Mucosa of rectum (tissue), 2 donors: ENCODE measurements at regions not wholly inside any gene's neighbourhood (a gene's known extent, or its start where the extent isn't known, plus 50 kb on each side); places are given as distances from the start of the nearest gene placed in this dataset.

ENCODE experiments used
- H3K27ac ChIP-seq, 2 donors: one replicate each; pipeline ENCODE4 v1.7.0; 2013; ENCODE audit warnings: inconsistent platforms in 2 of 2, low read depth in 2 of 2, low read length in 2 of 2
- H3K27me3 ChIP-seq, 2 donors: one replicate each; pipeline ENCODE4 v1.7.0; 2013; ENCODE audit warnings: low read length in 2 of 2; ENCODE audit not compliant: control insufficient read depth in 2 of 2, insufficient read depth in 2 of 2
- H3K36me3 ChIP-seq, 2 donors: one replicate each; pipeline ENCODE4 v1.7.0; 2013; ENCODE audit warnings: low read length in 2 of 2; ENCODE audit not compliant: control insufficient read depth in 2 of 2, insufficient read depth in 2 of 2
- H3K4me1 ChIP-seq, 2 donors: one replicate each; pipeline ENCODE4 v1.7.0; 2013; ENCODE audit warnings: low read length in 2 of 2, mild to moderate bottlenecking in 1 of 2; ENCODE audit not compliant: control insufficient read depth in 2 of 2, insufficient read depth in 2 of 2
- H3K4me3 ChIP-seq, 2 donors: one replicate each; pipeline ENCODE4 v1.7.0; 2013; ENCODE audit warnings: low read length in 2 of 2
- H3K9ac ChIP-seq, 2 donors: one replicate each; pipeline ENCODE4 v1.7.0; 2013; ENCODE audit warnings: low read length in 2 of 2, low read depth in 1 of 2, mild to moderate bottlenecking in 1 of 2
- H3K9me3 ChIP-seq, 2 donors: one replicate each; pipeline ENCODE4 v1.7.0; 2013; ENCODE audit warnings: low read length in 2 of 2; ENCODE audit not compliant: control insufficient read depth in 2 of 2
- donor health status: healthy.
- donor health status: Normal muscosa, but diverticular disease.

GRCh38 chr5:57338868-57339340 lies 143.7 kb downstream of the ACTBL2 start:
- no peak overlapping the region for H3K4me3 ChIP-seq

DNA sequence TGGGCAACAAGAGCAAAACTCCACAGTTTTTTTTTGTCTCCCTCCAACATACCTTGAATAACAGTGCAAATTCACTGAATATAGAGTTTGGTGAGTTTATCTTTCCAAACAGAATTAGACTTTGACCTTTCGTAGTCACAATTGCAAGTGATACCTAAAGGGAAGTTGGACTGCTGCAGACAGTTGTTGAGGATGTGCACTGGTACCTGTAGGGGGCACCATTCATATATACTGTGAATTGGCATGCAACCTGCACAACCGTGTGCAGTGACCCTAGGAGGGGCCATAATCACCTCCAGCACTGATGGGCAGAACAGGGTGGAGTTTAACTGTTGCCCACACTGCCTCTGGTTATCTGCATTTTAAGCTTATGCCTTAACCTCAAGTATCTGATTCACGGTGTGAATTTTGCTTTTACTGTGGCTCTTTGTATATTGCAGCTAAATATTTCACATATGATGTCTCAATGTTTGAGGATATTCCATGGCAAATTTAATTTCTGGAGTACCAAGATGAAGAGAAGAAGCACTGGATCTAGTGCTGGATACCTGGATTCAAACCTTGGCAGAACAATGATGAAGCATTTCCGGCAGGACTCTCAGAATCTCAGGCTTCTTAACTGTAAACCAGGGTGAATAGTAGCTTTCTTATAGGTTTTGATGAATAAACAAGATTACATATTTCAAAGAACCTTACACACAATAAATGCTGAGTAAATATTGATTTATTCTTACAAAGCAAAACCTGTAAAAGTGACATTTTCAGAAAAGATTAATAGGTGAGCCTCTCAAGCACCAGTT lies 144.3 kb downstream of the ACTBL2 start:
- H3K27me3 ChIP-seq: no peaks in the 10 kb centered on the region

More at GRCh38 chr5:57338868-57339340, 143.7 kb downstream of the ACTBL2 start:
- Histone ChIP-seq H3K4me1 (no peaks in the 10 kb centered on the region), H3K27me3 (no peaks in the 10 kb centered on the region), H3K27ac (no peak overlapping the region), H3K9me3 (no peaks in the 10 kb centered on the region), H3K36me3 (no peaks in the 10 kb centered on the region), H3K9ac (no peak overlapping the region)

DNA sequence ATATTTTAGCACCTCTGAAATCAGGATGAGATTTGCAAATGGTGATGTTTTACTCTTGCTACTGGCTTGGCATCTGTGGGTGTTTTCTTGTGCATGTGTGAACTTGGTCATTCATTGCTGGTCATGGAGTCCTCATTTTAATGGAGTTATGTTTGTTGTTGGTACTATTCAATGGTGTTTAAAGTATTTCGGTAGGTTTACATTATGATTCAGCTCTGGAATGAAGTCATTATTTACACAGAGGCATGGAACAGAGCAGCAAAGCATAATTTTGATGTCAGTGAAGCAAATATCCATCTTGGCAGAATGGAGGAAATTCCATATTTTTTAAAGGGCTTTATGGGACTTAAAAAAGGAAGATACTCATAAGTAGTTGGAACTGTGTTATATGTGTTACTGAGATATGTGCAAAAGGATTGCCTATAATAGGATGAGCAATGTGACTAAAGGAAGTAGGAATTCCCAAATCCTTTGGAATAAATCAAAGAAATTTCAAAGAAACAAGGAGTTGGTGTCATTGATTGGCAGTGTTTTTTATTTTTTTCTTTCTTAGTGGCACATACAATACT lies 147.4 kb downstream of the ACTBL2 start:
- no peaks in the 10 kb centered on the region for H3K36me3 ChIP-seq
- H3K4me3 ChIP-seq: no peak overlapping the region
- no peak overlapping the region for H3K9ac ChIP-seq
- H3K9me3 ChIP-seq: no peaks in the 10 kb centered on the region
- no peaks in the 10 kb centered on the region for H3K27me3 ChIP-seq
- H3K4me1 ChIP-seq: no peaks in the 10 kb centered on the region
- H3K27ac ChIP-seq: no peak overlapping the region

More for the DNA sequence above, 144.3 kb downstream of the ACTBL2 start:
- H3K4me1 ChIP-seq: no peaks in the 10 kb centered on the region
- no peak overlapping the region for H3K27ac ChIP-seq
- no peak overlapping the region for H3K9ac ChIP-seq
- no peaks in the 10 kb centered on the region for H3K9me3 ChIP-seq
- no peak overlapping the region for H3K4me3 ChIP-seq
- H3K36me3 ChIP-seq: no peaks in the 10 kb centered on the region

GRCh38 chr5:57334475-57334874 lies 148.1 kb downstream of the ACTBL2 start:
- no peaks in the 10 kb centered on the region for H3K27me3 ChIP-seq
- no peak overlapping the region for H3K4me3 ChIP-seq
- no peak overlapping the region for H3K9ac ChIP-seq
- H3K4me1 ChIP-seq: no peaks in the 10 kb centered on the region
- no peak overlapping the region for H3K27ac ChIP-seq
- H3K9me3 ChIP-seq: no peaks in the 10 kb centered on the region
- no peaks in the 10 kb centered on the region for H3K36me3 ChIP-seq

DNA sequence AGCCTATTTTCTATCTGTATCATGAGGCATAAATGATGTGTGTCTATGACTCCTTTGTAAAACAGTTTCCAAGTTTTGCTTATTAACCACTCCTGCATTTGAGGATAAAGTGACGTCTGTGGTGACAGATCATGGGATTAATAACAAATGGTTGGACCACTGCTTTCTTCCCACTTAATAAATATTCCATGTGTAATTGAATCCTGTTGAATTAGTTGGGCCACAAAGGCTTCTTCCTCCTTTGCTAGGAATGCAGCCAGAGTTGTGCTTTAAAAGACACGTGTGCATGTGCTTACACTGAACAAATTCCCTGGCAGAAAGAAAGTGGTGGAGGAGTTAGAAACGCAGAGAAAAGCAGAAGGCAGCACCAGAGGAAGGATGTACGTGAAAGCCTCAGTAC lies 150.2 kb downstream of the ACTBL2 start:
- H3K9me3 ChIP-seq: no peaks in the 10 kb centered on the region

GRCh38 chr5:57327561-57328367 lies 153.9 kb downstream of the GPBP1 start:
- peaks cover 0 to 3% of the 10 kb centered on the region in 2 donors for H3K9me3 ChIP-seq
- H3K27ac ChIP-seq: no peak overlapping the region
- no peak overlapping the region for H3K4me3 ChIP-seq
- H3K36me3 ChIP-seq: no peaks in the 10 kb centered on the region
- H3K4me1 ChIP-seq: no peaks in the 10 kb centered on the region
- H3K9ac ChIP-seq: no peak overlapping the region
- H3K27me3 ChIP-seq: no peaks in the 10 kb centered on the region

More for the DNA sequence above, 150.2 kb downstream of the ACTBL2 start:
- Histone ChIP-seq H3K9ac (no peak overlapping the region), H3K4me3 (no peak overlapping the region), H3K36me3 (no peaks in the 10 kb centered on the region), H3K27ac (no peak overlapping the region), H3K4me1 (no peaks in the 10 kb centered on the region), H3K27me3 (no peaks in the 10 kb centered on the region)

DNA sequence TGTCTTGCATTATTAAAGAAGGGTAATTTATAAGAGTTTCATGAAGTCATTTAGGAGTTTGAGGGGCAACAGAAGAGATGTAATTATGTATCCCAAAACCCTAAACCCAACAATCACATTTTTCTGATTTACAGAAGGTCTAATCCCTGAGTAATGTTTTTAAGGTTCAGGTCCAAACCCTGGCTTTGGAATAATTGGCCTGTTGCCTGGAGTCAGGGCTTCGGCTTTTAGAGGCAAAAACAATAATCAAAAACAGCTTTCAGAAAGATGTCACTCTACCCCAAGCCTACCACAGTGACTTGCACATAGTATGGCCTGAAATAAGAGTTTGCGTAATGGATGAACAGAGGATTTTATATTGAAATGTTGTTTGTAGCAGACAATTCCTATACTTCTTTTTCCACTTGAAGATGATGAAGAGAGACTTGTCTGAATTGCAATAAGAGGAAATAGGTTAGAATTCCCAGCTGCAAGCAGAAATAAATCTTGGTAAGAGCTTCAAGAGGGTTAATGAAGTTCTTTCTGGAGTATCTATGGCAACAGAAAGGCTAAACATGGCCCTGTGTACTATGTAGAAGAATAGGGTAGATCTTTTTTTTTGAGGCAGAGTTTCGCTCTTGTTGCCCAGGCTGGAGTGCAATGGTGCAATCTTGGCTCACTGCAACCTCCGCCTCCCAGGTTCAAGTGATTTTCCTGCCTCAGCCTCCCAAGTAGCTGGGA lies 152.0 kb downstream of the GPBP1 start:
- H3K36me3 ChIP-seq: no peaks in the 10 kb centered on the region
- H3K27ac ChIP-seq: no peak overlapping the region
- H3K27me3 ChIP-seq: no peaks in the 10 kb centered on the region
- no peaks in the 10 kb centered on the region for H3K4me1 ChIP-seq
- H3K9ac ChIP-seq: no peak overlapping the region
- peaks cover 0 to 3% of the 10 kb centered on the region in 2 donors for H3K9me3 ChIP-seq
- no peak overlapping the region for H3K4me3 ChIP-seq

DNA sequence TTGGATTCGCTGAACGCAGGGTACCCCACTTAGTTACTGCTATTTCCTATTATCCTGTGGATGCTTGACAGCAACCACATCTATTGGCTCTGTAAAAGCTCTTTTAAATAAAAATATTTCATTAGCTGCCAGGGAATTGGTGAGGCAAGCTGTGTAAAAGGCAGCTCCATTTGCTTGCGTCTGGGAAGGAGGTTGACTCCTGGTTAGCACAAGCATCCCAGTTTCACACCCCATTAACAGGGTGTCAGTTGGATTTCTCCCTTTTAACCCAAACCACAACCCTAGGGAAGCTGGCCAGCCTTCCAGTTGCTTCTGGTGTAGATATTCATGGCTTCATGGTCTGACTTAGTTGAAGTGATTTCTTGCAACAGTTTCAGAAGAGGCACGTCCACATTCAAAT lies 151.0 kb downstream of the GPBP1 start:
- peak overlapping the region in 1 of 2 donors; percentile 32 for H3K27ac ChIP-seq
- H3K4me1 ChIP-seq: no peaks in the 10 kb centered on the region
- no peak overlapping the region for H3K9ac ChIP-seq
- H3K9me3 ChIP-seq: peaks cover 0 to 3% of the 10 kb centered on the region in 2 donors
- no peak overlapping the region for H3K4me3 ChIP-seq
- no peaks in the 10 kb centered on the region for H3K27me3 ChIP-seq
- H3K36me3 ChIP-seq: no peaks in the 10 kb centered on the region

- H3K27me3 ChIP-seq: no peaks in the 10 kb centered on the region
- no peaks in the 10 kb centered on the region for H3K36me3 ChIP-seq
- no peaks in the 10 kb centered on the region for H3K4me1 ChIP-seq
- H3K9me3 ChIP-seq: peaks cover 0 to 3% of the 10 kb centered on the region in 2 donors
- no peak overlapping the region for H3K4me3 ChIP-seq
- H3K9ac ChIP-seq: no peak overlapping the region
- H3K27ac ChIP-seq: peak overlapping the region in 1 of 2 donors; percentile 44
Measured at GRCh38 chr5:57324181-57324580, 150.3 kb downstream of the GPBP1 start.
